Breast epithelium (tissue), 4 donors: ENCODE measurements at regions not wholly inside any gene's neighbourhood (a gene's known extent, or its start where the extent isn't known, plus 50 kb on each side); places are given as distances from the start of the nearest gene placed in this dataset.

ENCODE experiments used
- DNase-seq, 2 donors: peaks; one replicate each; pipeline ENCODE4 v3.0.0-alpha.2; 2019; ENCODE audit warnings: low spot score in 2 of 2
- H3K27ac ChIP-seq, 2 donors: fragments of 200-600 bp; sonication (generic) in 1 of 2; one replicate each; pipeline ENCODE4 v1.5.1; 2016 to 2019; ENCODE audit warnings: mild to moderate bottlenecking in 1 of 2
- H3K27me3 ChIP-seq, 2 donors: fragments of 200-600 bp; sonication (generic) in 1 of 2; one replicate each; pipeline versions ENCODE4 v1.5.1 to v1.6.0; 2017 to 2019; ENCODE audit warnings: control low read depth in 1 of 2, mild to moderate bottlenecking in 1 of 2
- H3K36me3 ChIP-seq: fragments of 200-600 bp; one replicate; pipeline ENCODE4 v1.5.1; 2019
- H3K4me1 ChIP-seq, 2 donors: fragments of 200-600 bp; sonication (generic); one replicate each; pipeline ENCODE4 v1.5.1; 2016 to 2019; ENCODE audit warnings: control low read depth in 1 of 2
- H3K4me3 ChIP-seq, 3 donors: fragments of 200-600 bp; sonication (generic); 1 replicate in 2 of 3; 2 replicates in 1 of 3; pipeline ENCODE4 v1.5.1; 2016 to 2019; ENCODE audit warnings: mild to moderate bottlenecking in 3 of 3, moderate library complexity in 2 of 3
- H3K9me3 ChIP-seq, 2 donors: fragments of 200-600 bp; sonication (generic) in 1 of 2; one replicate each; pipeline ENCODE4 v1.5.1; 2016 to 2019; ENCODE audit warnings: control low read depth in 1 of 2
- POLR2A ChIP-seq: fragments of 450-650 bp; IDR thresholded peaks from one replicate; pipeline ENCODE4 v1.6.1; 2016; ENCODE audit warnings: antibody characterized with exemption, mild to moderate bottlenecking, moderate library complexity
- POLR2AphosphoS5 ChIP-seq, 3 donors: sonication (generic); formaldehyde crosslinking; IDR thresholded peaks; one replicate each; pipeline ENCODE4 v1.6.1; 2017; ENCODE audit warnings: antibody characterized with exemption in 3 of 3
- intact Hi-C: fragments of 100-400 bp; cut with DNase I; formaldehyde crosslinking; loops from one replicate; pipeline ENCODE4 v1.15.1; 2023; ENCODE audit warnings: low total_unique reads
- TF ChIP-seq, protein P1 (sequence below), 3 donors: fragments of 450-650 bp; IDR thresholded peaks; one replicate each; pipeline ENCODE4 v1.5.1; 2016 to 2017; ENCODE audit warnings: antibody characterized with exemption in 3 of 3, mild to moderate bottlenecking in 3 of 3, moderate library complexity in 3 of 3

GRCh38 chr12:77299001-77299400, 233.6 kb upstream of the E2F7 start:
- TF ChIP-seq POLR2A: no peak
- no peak for TF ChIP-seq POLR2AphosphoS5 (IDR thresholded peaks at IDR 0.05)
- TF ChIP-seq, protein P1, sequence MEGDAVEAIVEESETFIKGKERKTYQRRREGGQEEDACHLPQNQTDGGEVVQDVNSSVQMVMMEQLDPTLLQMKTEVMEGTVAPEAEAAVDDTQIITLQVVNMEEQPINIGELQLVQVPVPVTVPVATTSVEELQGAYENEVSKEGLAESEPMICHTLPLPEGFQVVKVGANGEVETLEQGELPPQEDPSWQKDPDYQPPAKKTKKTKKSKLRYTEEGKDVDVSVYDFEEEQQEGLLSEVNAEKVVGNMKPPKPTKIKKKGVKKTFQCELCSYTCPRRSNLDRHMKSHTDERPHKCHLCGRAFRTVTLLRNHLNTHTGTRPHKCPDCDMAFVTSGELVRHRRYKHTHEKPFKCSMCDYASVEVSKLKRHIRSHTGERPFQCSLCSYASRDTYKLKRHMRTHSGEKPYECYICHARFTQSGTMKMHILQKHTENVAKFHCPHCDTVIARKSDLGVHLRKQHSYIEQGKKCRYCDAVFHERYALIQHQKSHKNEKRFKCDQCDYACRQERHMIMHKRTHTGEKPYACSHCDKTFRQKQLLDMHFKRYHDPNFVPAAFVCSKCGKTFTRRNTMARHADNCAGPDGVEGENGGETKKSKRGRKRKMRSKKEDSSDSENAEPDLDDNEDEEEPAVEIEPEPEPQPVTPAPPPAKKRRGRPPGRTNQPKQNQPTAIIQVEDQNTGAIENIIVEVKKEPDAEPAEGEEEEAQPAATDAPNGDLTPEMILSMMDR (IDR thresholded peaks at IDR 0.05): no peak
- H3K9me3 ChIP-seq: no peaks in the 10 kb centered on the region
- no peak overlapping the region for H3K27ac ChIP-seq
- intact Hi-C loops: no loop called here
- no peaks in the 10 kb centered on the region for H3K36me3 ChIP-seq
- no peak for DNase-seq
- H3K4me3 ChIP-seq: no peak overlapping the region
- H3K4me1 ChIP-seq: no peaks in the 10 kb centered on the region
- H3K27me3 ChIP-seq: no peaks in the 10 kb centered on the region

GRCh38 chr12:77294016-77294415, 228.6 kb upstream of the E2F7 start:
- no peaks in the 10 kb centered on the region for H3K27me3 ChIP-seq
- H3K27ac ChIP-seq: no peak overlapping the region
- no peak overlapping the region for H3K4me3 ChIP-seq
- no peak for DNase-seq
- intact Hi-C loops: no loop called here
- no peak for TF ChIP-seq POLR2A
- TF ChIP-seq, protein P1 (IDR thresholded peaks at IDR 0.05): no peak
- TF ChIP-seq POLR2AphosphoS5 (IDR thresholded peaks at IDR 0.05): no peak
- H3K9me3 ChIP-seq: no peaks in the 10 kb centered on the region
- H3K36me3 ChIP-seq: no peaks in the 10 kb centered on the region
- no peaks in the 10 kb centered on the region for H3K4me1 ChIP-seq

DNA sequence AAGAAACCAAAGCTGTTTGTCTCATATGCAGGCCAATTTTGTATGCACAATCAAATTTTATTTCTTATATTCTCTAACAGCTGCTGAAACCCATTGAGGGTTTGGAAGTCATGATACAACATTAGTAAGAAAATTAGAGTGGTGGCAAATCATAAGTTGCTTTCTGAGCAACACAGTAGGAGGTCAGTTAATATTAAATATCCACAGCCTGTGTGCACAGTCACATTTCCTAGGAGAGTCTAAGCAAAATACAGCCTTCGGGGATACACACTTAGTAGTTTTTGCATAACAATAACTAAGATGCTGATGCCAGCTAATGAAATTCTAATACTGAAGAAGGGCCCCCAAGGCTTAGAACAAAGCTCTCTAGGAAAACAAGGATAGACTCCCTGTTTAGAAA, 209.6 kb upstream of the E2F7 start:
- no peak for TF ChIP-seq POLR2A
- TF ChIP-seq POLR2AphosphoS5 (IDR thresholded peaks at IDR 0.05): no peak
- TF ChIP-seq, protein P1 (IDR thresholded peaks at IDR 0.05): no peak
- Histone ChIP-seq H3K27ac (no peak overlapping the region), H3K4me3 (no peak overlapping the region), H3K27me3 (no peaks in the 10 kb centered on the region), H3K9me3 (no peaks in the 10 kb centered on the region), H3K36me3 (no peaks in the 10 kb centered on the region), H3K4me1 (no peaks in the 10 kb centered on the region)
- DNase-seq: no peak
- intact Hi-C loops: no loop called here

- intact Hi-C loops: no loop called here
- no peak overlapping the region for H3K4me3 ChIP-seq
- no peaks in the 10 kb centered on the region for H3K4me1 ChIP-seq
- TF ChIP-seq POLR2AphosphoS5 (IDR thresholded peaks at IDR 0.05): no peak
- TF ChIP-seq POLR2A: no peak
- TF ChIP-seq, protein P1 (IDR thresholded peaks at IDR 0.05): no peak
- no peak for DNase-seq
- no peaks in the 10 kb centered on the region for H3K36me3 ChIP-seq
- no peaks in the 10 kb centered on the region for H3K27me3 ChIP-seq
- H3K27ac ChIP-seq: no peak overlapping the region
- no peaks in the 10 kb centered on the region for H3K9me3 ChIP-seq
Observed at GRCh38 chr12:77273898-77274297, 208.5 kb upstream of the E2F7 start.

DNA sequence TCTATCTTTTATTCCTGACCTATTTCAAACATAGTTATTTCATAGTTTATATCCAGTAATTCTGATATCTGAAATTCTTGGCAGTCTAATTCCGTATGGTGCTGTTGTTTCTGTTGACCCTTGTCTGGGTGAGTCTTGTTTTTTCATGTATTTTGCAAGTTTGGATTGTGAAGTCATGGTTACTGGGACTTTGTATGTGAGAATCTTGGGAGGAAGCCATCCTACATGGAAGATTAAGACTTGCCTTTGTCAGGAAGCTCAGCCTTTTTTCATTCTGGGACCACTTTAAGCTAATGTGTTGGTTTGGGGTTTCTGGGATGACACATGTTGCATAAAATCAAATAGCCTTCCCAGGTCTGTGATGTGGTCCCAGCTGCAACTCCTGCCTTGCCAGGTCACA, 191.6 kb upstream of the E2F7 start:
- TF ChIP-seq POLR2A (no peak), POLR2AphosphoS5 (IDR thresholded peaks at IDR 0.05) (no peak)
- TF ChIP-seq, protein P1 (IDR thresholded peaks at IDR 0.05): no peak
- no peak for DNase-seq
- no peaks in the 10 kb centered on the region for H3K4me1 ChIP-seq
- intact Hi-C loops: no loop called here
- no peaks in the 10 kb centered on the region for H3K27me3 ChIP-seq
- H3K9me3 ChIP-seq: no peaks in the 10 kb centered on the region
- no peak overlapping the region for H3K4me3 ChIP-seq
- no peak overlapping the region for H3K27ac ChIP-seq
- H3K36me3 ChIP-seq: no peaks in the 10 kb centered on the region
